Right ventricle myocardium superior (tissue), 1 donor: ENCODE measurements at regions not wholly inside any gene's neighbourhood (a gene's known extent, or its start where the extent isn't known, plus 50 kb on each side); places are given as distances from the start of the nearest gene placed in this dataset.
"Not testable (repeated sequence)": the region's sequence is repeated elsewhere in the genome, so short reads cannot be mapped to it uniquely, and the experiment has no call there.

ENCODE experiments used
- ATAC-seq: fragments of 200-7000 bp; cut with Tn5 transposase; one replicate; pipeline ENCODE4 v1.9.1; 2020; ENCODE audit warnings: mild to moderate bottlenecking; ENCODE audit not compliant: poor library complexity
- DNase-seq: peaks from one replicate; pipeline ENCODE4 v3.0.0-alpha.2; 2020
- intact Hi-C: fragments of 100-400 bp; cut with DNase I; formaldehyde crosslinking; loops from one replicate; pipeline ENCODE4 v1.11.2; 2022
- donor health status: DM: no; HTN: yes; CAD: no; lungs with severe emphysema.

DNA sequence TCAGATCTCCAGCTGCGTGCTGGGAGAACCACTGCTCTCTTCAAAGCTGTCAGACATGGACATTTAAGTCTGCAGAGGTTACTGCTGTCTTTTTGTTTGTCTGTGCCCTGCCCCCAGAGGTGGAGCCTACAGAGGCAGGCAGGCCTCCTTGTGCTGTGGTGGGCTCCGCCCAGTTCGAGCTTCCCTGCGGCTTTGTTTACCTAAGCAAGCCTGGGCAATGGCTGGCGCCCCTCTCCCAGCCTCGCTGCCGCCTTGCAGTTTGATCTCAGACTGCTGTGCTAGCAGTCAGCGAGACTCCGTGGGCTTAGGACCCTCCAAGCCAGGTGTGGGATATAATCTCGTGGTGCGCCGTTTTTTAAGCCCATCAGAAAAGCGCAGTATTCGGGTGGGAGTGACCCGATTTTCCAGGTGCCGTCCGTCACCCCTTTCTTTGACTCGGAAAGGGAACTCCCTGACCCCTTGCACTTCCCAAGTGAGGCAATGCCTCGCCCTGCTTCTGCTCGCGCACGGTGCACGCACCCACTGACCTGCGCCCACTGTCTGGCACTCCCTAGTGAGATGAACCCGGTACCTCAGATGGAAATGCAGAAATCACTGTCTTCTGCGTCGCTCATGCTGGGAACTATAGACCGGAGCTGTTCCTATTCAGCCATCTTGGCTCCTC is 189.6 kb upstream of the MAD2L1 start:
- ATAC-seq, intact Hi-C loops: not testable (repeated sequence)

DNA sequence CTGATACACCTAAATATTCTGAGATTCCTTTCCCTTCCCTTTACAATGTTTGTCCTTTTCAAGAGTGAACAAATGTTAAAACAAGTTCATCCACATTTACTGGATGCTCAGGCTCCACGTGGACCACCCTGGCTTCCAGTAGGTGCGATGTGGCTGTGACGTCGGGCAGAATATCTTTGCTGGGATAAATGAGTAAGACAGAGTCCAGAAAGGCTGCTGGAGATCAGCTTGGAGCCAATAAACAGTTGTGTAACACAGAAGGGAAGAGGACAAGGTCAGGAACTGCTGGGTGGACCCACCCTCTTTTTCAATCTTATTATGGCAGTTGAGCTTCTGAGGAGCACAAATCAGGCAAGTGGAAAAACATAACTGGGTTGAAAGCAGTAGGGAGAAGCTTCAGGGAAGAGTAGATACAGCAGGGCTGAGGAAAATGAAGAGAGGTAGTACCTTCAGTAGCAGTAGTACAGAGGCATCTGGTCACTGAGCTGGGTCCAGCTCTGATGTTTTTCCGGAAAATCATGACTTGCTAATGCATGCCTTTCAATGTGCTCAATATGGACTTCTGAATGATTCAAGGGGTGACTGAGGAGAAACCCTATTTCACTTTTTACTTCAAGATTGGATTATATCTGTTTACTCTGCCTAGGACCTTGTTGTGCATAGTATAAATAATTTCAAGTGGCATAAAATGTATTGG is 171.8 kb upstream of the MAD2L1 start:
- DNase-seq: no peak
- ATAC-seq: no peak
- intact Hi-C loops: no loop called here

More for the DNA sequence above, 189.6 kb upstream of the MAD2L1 start:
- not testable (repeated sequence) for DNase-seq

DNA sequence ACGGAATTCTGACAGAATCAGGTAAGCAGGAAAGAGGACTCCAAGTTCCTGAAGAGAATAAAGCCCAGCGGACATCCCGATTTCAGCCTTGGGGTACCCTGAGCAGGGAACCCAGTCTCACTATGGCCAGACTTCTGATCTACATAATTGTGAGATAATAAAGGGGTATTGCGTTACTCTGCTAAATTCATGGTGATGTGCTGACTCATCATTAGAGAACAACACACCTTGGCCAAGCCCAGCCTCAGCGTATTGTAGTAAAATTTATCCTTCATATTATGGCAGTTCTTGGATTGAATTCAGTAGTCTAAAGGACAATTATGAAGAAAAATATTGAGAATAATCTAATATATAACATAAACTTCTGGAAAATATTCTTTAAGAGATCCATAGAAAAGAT is 170.2 kb upstream of the MAD2L1 start:
- intact Hi-C loops: no loop called here
- no peak for DNase-seq
- no peak for ATAC-seq

DNA sequence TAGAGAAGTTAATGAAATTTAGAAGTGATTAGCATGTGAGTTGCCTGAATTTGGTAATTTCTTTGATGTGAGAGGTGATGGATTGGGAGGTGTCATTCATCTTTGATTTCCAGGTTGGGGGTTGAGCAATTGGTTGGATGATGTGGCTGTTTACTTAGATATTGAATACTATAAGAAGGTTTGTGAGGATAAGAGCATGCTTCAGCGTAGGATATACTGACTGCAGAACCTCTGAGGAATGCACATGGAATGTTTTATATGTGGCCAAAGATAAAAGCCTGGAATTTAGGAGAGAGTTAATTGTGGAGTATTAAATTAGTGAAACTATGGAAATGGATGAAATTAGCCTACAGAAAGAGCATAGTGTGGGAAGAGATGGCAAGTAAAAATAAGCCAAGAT is 165.4 kb upstream of the MAD2L1 start:
- no peak for ATAC-seq
- no peak for DNase-seq
- intact Hi-C loops: no loop called here

DNA sequence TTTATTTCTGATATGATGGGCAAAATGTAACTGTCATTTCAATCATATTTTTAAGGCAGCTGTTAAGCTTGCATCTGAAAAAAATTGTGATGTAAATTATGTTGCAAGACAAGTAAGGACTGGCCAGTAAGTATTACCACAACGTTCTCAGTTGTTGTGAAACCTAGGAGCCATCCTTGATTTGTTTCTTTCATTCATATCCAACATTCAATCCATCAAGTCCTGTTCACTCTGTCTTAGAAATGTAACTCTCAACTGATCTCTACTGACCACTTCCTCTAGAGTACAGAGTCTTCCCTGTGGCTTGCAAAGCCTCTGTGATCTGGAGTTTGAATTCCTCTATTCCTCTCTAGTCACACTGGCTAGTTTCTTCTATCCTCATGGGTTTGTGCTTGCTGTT is 161.4 kb upstream of the MAD2L1 start:
- DNase-seq: no peak
- intact Hi-C loops: no loop called here
- ATAC-seq: no peak

DNA sequence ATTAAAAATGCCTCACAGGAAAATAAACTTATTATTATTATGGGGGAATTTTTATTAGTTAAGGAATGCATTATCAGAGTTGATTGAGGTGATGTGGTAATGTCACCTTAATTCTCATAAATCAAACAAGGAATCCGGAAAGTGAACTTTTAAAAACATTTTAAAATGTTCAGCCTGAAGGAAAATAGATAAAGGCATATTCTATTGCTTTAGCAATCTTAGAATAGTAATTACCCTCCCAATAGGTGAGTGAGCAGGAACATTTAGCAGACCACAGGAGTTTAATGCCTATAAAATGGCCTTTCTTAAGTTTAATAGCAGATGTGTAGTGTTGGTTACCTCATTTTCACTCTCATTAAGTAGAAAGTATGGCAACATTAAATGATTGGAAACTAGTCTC is 160.9 kb upstream of the MAD2L1 start:
- DNase-seq (no peak), ATAC-seq (no peak)
- intact Hi-C loops: no loop called here

DNA sequence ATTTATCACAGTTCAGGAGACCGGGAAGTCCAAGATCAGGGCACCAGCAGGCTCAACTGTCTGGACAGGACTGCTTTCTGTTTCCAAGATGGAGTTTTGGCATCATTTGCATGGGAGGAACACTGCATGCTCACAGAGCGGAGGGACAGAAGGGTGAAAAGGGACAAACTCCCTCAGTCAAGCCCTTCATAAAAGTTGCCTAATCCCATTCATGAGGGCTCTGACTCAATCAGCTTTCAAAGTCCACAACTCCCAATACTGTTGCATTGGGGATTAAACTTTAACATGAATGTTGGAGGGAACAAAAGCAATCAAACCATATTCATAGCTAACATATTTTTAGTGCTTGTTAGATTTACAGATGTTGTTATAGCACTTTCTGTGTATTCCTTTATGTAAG is 158.9 kb upstream of the MAD2L1 start:
- no peak for ATAC-seq
- intact Hi-C loops: no loop called here
- no peak for DNase-seq

DNA sequence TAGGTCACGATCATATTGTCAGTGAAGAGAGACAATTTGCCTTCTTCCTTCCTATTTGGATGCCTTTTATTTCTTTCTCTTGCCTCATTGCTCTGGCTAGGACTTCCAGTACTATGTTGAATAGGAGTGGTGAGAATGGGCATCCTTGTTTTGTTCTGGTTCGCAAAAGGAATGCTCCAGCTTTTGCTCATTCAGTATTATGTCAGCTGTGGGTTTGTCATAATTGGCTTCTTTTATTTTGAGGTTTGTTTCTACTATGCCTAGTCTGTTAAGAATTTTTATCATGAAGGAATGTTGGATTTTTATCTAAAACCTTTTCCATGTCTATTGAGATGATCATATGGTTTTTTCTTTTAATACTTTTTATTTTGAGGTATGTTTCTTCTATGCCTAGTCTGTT is 152.3 kb upstream of the MAD2L1 start:
- no peak for ATAC-seq
- intact Hi-C loops: no loop called here
- DNase-seq: no peak

DNA sequence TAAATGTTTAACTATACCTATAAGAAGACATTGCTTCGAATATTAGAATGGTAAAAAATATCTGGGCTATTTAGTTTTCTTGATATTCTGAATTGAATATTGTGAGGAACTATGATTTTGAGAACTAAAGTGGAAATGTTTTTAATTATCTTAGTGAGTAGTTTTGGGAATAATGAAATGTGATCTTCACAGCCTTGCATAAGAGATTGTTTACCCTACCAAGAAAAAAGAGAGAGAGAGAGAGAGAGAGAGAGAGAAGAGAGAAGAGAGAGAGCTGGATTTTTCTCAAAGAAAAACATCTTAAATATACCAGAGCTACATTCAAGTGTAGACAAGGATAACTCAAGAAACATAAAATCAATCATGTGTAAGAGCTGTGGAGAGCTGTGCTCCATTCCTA is 148.7 kb upstream of the MAD2L1 start:
- DNase-seq (no peak), ATAC-seq (no peak)
- intact Hi-C loops: no loop called here

DNA sequence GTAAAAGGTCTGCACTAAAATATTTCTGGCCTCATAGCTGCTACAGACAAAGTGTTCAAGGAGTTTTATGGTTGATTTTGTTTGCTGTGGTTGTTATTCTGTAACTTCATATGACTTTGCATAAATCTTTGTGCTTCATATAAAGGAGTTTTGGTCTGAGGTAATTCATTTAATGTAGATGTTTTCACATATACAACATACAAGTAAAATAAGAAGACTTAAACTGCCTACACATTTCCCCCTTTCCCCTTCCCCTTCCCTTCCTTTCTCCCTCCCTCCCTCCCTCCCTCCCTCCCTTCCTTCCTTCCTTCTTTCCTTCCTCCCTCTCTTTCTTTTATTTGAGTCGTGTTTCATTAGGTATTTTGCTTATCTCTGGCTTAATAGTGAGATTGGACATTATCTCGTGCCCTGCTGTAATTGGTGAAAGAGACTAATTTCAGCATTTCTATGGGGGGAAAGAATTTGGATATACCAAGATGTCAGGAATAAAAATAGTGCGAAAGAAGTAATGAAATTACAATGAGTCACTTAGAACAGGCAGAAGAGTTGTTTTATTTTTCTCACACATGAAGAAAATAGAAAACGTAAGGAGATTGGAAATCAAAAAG is 144.9 kb upstream of the MAD2L1 start:
- ATAC-seq (no peak), DNase-seq (no peak)
- intact Hi-C loops: no loop called here

DNA sequence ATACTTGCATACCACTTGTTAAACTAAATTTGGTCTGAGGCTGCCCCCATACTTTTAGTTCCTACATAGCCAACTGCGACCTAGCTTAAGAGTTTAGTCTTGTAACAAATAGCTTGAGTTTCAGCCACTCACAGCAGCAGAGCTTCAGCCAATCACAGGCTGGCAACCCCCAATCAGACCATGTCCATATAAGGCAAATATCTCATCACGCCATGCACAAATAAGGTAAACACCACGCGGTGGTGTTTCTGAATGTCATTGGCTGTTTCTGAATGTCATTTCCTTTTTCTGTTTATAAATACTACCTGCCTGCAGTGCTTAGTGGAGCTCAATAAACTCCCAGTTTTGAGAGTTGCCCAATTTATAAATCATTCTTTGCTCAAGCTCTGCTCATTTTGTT is 143.1 kb upstream of the MAD2L1 start:
- intact Hi-C loops: no loop called here
- DNase-seq: no peak
- no peak for ATAC-seq

DNA sequence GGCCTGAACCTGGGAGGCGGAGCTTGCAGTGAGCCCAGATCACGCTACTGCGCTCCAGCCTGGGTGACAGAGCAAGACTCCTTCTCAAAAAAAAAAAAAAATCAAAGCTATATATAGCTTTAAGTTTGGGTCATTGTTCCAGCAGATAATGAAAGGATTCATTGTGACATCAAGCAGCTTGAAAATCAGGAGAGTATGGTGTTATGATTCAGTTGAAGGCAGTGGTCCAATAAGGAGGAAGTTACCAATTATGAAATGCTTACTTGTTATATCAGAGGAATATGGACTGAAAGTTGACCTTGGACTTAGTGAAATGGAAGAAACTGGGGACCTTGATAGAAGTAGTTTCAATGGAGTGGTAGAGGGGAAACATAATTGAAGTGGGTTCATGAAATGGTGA is 140.4 kb upstream of the MAD2L1 start:
- intact Hi-C loops: no loop called here
- no peak for ATAC-seq
- no peak for DNase-seq

DNA sequence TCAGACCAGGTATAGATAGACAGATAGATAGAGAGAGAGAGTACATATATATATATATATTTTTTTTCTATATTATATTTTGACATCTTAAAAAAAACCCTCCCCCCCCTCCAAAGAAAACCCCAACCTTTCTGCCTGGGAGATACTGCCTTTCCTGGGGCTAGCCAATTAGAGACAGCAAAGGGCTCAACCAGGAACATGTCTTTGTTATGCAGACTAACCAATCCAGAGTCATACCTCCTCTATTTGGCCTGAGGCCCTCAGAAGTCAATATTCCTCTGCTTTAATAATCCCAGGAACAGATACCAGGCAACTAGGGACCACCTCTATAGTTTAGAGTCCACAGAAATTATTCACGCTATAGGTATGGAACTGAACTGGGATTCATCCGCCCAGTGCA is 135.6 kb upstream of the MAD2L1 start:
- ATAC-seq (no peak), DNase-seq (no peak)
- intact Hi-C loops: no loop called here

DNA sequence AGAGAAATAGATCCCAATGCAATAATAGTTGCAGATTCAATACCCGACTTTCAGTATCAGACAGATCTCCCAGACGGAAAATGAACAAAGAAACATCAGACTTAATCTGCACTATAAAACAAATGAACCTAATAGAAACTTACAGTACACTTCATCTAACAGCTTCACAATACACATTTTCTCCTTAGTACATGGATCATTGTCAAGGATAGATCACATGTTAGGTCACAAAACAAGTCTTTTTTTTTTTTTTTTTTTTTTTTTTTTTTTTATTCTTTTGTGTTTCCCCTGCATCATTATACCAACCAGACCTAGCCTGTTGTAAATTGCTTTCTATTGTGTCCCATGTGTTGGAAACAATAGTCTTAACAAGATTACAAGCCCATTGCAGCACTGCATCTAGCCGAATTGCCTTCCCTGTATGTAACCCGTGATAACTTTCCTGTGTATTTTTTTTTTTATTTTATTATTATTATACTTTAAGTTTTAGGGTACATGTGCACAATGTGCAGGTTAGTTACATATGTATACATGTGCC is 134.0 kb upstream of the MAD2L1 start:
- DNase-seq, ATAC-seq, intact Hi-C loops: not testable (repeated sequence)

DNA sequence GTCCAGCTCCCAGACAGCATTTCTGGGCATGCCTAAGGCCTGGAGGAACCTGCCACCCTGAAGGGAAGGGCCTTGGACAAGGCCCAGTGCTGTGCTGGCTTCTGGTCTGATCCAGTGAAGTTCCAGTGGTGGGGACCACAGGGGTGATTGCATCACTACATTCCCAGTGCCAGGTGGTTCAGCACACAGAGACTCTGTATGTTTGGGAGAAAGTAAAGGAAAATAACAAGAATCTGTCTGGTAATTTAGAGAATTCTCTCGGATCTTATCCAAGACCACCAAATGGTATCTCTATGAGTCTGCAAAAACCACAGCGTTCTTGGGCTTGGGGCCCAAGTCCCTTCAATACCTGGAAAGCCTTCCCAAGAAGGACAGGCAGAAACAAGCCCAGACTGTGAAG is 131.8 kb upstream of the MAD2L1 start:
- DNase-seq (no peak), ATAC-seq (no peak)
- intact Hi-C loops: no loop called here

DNA sequence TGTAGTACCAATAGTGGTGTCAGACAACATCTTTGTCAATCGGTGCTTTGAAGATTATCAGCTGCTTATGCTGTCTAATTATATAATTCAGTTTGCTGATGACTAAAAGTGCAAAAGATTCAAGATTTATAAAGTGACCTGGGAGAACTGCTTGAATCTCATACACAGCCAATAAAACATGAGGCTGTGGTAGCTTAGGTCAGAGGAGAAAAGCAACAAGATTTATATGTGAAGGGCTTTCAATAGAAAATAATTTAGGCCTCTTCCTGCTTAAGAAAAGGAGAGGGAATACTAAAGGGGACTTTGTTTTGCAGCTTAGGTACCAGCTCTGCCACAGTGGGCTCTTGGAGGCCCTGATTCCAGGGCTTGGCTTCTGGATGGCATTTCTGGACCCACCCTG is 111.0 kb upstream of the MAD2L1 start:
- DNase-seq (no peak), ATAC-seq (no peak)
- intact Hi-C loops: no loop called here

DNA sequence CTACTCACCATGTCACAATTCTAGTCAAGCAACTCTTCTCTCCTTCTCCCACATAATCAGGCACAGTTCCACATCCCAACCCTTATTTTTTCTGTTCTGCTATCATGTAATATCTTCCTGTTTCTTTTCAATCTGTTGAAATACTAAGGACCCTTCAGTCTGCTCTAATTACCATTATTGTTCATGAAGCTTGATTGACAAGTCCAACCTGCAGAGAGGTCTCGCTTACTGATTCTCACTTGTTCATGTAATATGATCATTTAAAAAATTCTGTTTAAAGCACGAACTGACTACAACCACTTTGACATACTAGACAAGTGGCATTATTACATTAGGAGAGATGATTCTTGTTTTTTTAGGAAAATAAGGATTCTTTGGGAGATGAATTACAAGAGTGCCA is 108.6 kb upstream of the MAD2L1 start:
- DNase-seq: no peak
- intact Hi-C loops: no loop called here
- ATAC-seq: no peak

DNA sequence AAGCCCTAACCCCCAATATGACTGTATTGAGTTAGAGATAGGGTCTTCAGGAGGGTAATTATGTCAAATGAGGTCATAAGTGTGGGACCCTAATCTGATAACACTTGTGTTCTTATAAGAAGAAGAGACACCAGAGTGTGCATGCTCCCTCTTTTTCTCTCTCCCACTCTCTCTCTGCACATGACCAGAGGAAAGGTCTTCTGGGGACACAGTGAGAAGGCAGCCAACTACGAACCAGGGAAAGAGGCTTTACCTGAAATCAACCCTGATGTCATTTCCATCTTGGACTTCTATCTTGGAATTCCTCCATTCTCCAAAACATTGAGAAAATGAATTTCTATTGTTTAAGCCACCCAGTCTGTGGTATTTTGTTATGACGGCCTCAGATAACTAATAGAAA is 97.2 kb upstream of the MAD2L1 start:
- intact Hi-C loops: loop anchor here (5.0 kb wide), 1 partner anchor 933 kb away; no protein-coding TSS in a partner anchor
- ATAC-seq (peak; percentile 48), DNase-seq (no peak)

DNA sequence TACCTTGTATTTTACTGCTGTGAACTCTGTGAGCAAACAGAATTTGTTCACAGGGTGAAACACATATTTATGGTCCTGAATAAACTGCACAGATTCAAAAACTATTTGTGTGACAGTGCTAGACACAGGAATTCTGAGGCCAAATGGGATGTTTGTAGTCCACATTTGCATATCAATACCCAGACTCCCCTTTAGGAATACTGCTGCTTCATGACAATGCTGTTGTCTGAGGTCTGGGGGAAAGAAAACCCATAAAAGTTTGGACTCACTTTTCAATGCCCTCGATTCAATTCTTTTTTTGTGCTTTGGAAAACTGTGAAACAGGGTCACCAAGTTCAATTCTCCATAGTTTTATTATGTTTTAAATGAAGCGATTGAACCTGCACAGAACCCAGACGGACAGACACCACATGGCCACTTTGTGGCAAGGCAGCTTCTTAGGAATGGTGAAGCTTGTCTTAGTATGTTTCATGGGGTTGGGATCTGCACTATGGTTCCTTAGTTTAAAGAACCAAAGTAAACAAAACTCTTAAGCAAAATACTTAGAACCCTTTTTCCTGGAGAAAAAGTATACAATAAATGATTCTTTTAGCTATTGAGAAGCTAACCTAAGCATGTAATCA is 92.3 kb upstream of the MAD2L1 start:
- DNase-seq (no peak), ATAC-seq (no peak)
- intact Hi-C loops: no loop called here

DNA sequence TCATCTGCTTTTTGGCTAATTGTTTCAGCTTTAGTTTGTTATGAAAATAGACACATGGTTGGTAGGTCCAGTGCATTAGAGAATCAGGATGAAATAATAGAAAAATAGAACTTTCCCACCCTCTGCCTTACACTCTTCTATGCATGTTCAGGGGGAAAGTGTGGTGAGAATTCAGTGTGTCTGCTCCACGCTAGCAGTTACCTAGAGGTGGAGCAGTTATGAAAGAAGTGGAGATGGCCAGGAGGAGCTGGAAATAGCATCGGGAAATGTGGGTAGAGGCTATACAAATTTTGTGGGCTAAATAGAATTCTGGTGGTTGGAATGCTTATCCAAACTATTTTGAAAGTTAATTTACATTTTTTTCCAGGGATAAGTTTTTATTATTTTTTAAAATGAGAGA is 91.4 kb upstream of the MAD2L1 start:
- ATAC-seq (no peak), DNase-seq (no peak)
- intact Hi-C loops: no loop called here
